ENCODE measurements at regions not wholly inside any gene's neighbourhood (a gene's known extent, or its start where the extent isn't known, plus 50 kb on each side); places are given as distances from the start of the nearest gene placed in this dataset.

- Histone ChIP-seq H3K4me1 (no peaks in the 10 kb centered on the region), H3K9me3 (peaks cover 10% of the 10 kb centered on the region), H3K36me3 (no peaks in the 10 kb centered on the region), H3K27me3 (ENCODE audit: low read depth) (no peaks in the 10 kb centered on the region), H3K4me3 (no peak overlapping the region), H3K27ac (no peak overlapping the region)
- intact Hi-C loops (cut with DNase I), result no loop called here
- ATAC-seq, result no peak
- no peak for TF ChIP-seq CTCF (IDR thresholded peaks at IDR 0.05)
- no peak for DNase-seq
These were observed 1915.8 kb upstream of the CDH6 start for GRCh38 chr5:29277642-29278041.

DNA sequence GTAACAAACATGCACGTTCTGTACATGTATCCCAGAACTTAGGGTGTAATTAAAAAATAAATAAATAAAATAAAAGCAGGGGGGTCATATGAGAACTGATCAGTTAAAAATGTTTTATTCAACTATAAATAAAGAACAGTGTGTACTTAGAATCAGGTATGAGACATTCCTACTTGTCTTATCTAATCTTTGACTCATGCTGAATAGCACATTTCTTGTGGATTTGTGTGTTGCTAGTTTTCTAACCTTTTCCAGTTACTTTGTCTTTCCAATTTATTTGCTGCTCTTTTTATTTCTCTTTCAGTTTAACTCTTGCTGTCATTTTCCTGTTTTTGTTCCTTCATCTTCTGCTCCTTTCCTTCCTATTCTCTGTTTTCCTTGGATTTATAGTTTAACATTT is 1917.1 kb upstream of the CDH6 start:
- Histone ChIP-seq H3K9me3 (peaks cover 10% of the 10 kb centered on the region), H3K4me3 (no peak overlapping the region), H3K27ac (no peak overlapping the region), H3K27me3 (ENCODE audit: low read depth) (no peaks in the 10 kb centered on the region), H3K36me3 (no peaks in the 10 kb centered on the region), H3K4me1 (no peaks in the 10 kb centered on the region)
- no peak for TF ChIP-seq CTCF (IDR thresholded peaks at IDR 0.05)
- no peak for DNase-seq
- intact Hi-C loops (cut with DNase I), result no loop called here
- ATAC-seq, result no peak

- no peak overlapping the region for H3K4me3 ChIP-seq
- H3K27ac ChIP-seq, result no peak overlapping the region
- DNase-seq, result no peak
- ATAC-seq, result no peak
- H3K9me3 ChIP-seq, result no peaks in the 10 kb centered on the region
- no peaks in the 10 kb centered on the region for H3K4me1 ChIP-seq
- TF ChIP-seq CTCF (IDR thresholded peaks at IDR 0.05), result no peak
- intact Hi-C loops (cut with DNase I), result no loop called here
- no peaks in the 10 kb centered on the region for H3K36me3 ChIP-seq
- H3K27me3 ChIP-seq (ENCODE audit: low read depth), result no peaks in the 10 kb centered on the region
These were observed 1929.6 kb upstream of the CDH6 start for GRCh38 chr5:29263915-29264351.

DNA sequence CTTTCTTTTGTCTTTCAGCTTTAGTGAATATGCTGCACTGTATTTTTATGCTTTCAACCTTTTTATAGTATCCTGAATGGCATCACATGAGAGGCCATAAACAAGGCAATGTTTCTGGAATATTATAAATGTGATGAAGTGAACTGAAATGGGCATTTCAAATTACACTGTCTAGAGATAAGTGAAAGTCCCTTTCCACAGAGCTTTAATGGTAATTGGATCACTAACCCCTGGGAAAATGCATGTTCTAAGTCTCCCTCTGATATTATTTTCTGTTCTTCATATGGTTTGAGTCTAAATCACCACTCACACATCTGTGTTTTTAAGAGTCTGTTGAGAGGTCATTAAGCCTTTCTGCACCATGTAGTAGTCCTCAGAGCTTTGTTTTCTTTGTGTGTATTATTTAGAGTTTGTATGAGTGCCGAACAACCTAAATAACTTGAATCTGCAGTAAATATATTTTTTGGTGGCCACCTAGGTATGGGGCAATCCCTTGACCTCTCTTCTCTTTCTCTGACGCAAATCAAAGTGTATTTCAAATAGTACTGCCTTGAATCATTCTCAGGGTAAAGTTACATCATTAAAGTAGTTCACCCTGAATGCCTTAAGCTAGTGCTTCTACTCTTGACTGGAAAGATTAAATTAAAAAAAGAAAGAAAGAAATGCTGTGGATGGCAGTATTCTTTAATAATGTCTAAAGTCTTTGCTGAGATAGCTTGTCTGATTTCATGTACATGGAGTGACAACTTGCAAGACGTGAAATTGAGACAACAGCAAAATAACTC is 1931.0 kb upstream of the CDH6 start:
- Histone ChIP-seq H3K27me3 (ENCODE audit: low read depth) (no peaks in the 10 kb centered on the region), H3K9me3 (no peaks in the 10 kb centered on the region), H3K4me1 (no peaks in the 10 kb centered on the region), H3K27ac (no peak overlapping the region), H3K36me3 (no peaks in the 10 kb centered on the region), H3K4me3 (no peak overlapping the region)
- intact Hi-C loops (cut with DNase I), result no loop called here
- DNase-seq (no peak), ATAC-seq (no peak)
- TF ChIP-seq CTCF (IDR thresholded peaks at IDR 0.05), result no peak

DNA sequence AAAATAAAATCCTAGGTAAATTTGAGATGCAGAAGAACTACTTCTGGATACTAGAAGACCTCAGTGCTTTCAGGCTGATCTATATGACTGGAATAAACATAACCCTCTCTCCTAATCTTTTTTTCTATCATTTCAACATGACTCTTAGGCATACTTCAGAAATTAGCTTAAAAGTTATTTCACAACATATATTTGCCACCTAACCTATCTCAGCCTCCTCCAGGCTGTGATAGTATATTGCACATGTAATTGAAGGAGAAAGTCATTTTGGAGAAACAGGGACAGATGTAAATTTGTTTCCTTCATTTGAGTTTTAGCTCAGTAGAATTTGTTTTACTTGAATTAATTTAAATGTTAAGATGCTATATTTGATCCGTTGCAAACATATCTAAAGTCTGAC is 1932.3 kb upstream of the CDH6 start:
- H3K4me1 ChIP-seq, result no peaks in the 10 kb centered on the region
- no peak for TF ChIP-seq CTCF (IDR thresholded peaks at IDR 0.05)
- H3K27me3 ChIP-seq (ENCODE audit: low read depth), result no peaks in the 10 kb centered on the region
- no peaks in the 10 kb centered on the region for H3K36me3 ChIP-seq
- H3K9me3 ChIP-seq, result no peaks in the 10 kb centered on the region
- no peak overlapping the region for H3K4me3 ChIP-seq
- ATAC-seq, result no peak
- no peak for DNase-seq
- H3K27ac ChIP-seq, result no peak overlapping the region
- intact Hi-C loops (cut with DNase I), result no loop called here
